Hematopoietic multipotent progenitor cell treated with erythropoietin and hydrocortisone succinate and interleukin-3 and kit ligand, for 17 days (in vitro differentiated cells): ENCODE measurements at regions not wholly inside any gene's neighbourhood (a gene's known extent, or its start where the extent isn't known, plus 50 kb on each side); places are given as distances from the start of the nearest gene placed in this dataset.

ENCODE experiments used
- DNase-seq: peaks from one replicate; pipeline ENCODE4 v3.0.0-alpha.2; 2015; ENCODE audit warnings: low spot score

DNA sequence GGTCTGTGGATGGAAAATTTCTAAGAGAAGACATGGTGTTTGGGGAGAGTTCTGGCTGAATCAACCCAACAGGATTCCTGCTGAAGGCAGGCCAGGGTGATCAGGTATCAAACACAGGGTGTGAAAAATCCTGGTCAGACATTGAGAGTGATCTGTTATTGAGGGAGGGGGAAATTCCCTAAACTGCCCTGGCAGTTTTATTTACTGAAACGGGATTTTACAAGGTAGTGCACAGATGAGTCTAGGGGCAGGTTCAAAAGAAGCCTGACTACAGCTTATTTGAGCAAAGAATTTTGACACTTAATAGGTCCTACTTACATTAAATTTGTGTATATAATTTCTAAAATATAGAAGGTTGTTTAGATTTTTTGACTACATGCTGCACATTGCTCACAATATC, 569.4 kb upstream of the RGS18 start:
- DNase-seq: no peak

DNA sequence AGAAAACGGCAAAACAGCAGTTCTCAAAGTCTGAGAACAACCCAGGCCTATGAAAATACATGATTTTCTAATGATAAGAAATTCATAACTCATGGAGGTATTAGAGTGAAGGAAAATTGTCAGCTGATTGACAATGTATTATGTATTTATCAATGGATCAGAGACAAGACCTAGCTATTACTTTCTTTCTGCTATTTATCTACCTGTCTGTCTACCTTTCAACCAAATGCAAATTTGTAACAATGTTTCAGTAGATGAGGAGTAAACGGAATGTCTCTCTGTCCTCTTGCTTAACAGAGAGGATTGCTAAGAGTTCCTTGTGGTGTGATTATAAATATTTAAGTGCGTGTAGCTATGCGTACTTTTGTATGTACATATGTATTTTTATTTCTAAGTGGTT, 568.7 kb upstream of the RGS18 start:
- DNase-seq: no peak

- DNase-seq: no peak
Measured at GRCh38 chr1:191590578-191590977, 567.7 kb upstream of the RGS18 start.

DNA sequence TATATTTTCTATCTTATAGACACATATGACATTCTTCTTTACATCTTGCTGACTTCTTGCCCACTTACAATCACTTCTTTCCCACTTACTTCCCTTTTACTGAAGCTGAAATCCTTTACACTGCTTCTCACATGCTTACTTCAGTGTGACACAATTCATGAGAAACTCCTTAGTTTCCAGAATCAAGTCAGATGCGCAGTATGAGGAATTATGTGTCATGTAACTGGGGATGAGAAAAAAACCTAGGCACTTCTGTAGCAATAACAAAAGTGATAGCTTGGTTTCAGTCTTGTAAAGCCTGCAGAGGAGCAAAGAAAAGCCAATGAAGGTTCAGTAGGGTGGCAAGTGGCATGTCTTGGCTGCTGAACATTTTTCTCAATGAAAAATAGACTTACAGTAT, 566.2 kb upstream of the RGS18 start:
- no peak for DNase-seq

DNA sequence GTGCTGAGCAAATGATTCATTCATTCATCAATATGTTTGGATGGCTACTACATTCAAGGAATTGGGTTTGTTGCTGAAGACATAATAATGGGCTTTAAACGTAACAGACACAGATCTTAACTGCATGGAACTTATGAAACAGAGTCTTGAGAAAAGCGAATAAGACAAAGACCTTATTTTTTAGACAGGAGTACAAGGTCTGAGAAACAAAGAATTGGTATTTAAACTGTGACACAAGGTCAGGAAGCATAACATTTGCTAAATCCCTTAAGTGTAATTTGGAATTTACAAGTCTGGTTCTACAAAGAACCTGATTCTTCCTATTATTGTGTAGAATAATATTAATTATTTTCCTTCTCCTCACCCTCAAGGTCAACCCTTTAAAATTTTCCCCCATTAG, 565.4 kb upstream of the RGS18 start:
- no peak for DNase-seq

GRCh38 chr1:191595170-191595569, 563.1 kb upstream of the RGS18 start:
- no peak for DNase-seq

GRCh38 chr1:191608367-191608766, 549.9 kb upstream of the RGS18 start:
- DNase-seq: no peak

DNA sequence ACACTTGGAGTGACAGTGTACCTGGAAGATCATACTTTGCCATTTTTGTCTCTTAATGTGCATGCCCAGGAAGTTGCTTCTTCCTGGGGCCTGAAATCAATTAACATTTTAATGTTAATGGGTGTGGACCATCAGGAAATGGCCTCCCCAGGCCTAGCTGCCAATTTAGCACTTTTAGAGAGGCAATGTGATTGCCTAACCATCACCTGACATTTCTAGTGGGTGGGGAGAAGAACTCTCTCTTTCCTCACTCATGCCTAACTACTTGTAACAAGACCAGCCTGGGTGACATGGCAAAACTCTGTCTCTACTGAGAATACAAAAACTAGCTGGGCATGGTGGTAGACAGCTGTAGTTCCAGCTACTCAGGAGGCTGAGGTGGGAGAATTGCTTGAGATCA, 549.0 kb upstream of the RGS18 start:
- no peak for DNase-seq

GRCh38 chr1:191615101-191615821, 543.0 kb upstream of the RGS18 start:
- DNase-seq: no peak

DNA sequence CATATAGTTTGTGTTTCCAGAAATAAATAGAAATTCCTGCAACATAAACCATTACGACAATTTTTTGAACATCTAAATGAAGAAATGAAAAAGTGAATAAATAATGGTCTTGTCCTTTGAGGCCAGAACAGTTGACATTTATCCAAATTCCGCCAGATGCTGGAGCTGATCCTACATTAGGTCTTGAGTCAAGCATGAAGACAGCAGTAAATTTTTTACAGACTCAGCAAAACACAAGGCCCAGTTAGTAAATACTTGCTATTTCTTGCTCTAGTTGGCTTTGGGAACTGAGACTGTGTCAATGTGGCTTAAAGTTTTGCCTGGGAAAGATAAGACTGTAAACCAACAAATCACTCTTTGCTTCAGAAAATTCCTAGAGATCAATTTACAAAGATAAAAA, 540.1 kb upstream of the RGS18 start:
- no peak for DNase-seq

GRCh38 chr1:191620883-191621282, 537.4 kb upstream of the RGS18 start:
- DNase-seq: no peak

DNA sequence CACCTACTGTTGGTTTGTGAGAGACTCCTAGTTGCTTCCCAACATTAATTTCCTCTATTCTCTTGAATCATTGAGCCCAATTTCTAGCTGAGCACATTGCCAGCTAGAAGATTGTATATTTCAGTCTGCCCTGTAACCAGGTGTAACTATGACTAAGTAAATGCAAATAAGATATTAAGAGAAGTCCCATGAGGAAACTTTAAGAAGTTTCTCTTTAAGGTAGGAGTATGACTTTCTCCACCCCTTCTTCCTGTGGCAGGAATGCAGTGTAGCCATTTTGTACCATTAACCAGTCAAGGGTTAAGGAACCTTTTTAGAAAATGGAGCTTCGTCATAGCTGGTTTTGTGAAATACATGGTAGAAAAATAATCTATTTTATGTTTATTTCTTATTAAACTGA, 534.2 kb upstream of the RGS18 start:
- DNase-seq: no peak

GRCh38 chr1:191629836-191630235, 528.4 kb upstream of the RGS18 start:
- no peak for DNase-seq

DNA sequence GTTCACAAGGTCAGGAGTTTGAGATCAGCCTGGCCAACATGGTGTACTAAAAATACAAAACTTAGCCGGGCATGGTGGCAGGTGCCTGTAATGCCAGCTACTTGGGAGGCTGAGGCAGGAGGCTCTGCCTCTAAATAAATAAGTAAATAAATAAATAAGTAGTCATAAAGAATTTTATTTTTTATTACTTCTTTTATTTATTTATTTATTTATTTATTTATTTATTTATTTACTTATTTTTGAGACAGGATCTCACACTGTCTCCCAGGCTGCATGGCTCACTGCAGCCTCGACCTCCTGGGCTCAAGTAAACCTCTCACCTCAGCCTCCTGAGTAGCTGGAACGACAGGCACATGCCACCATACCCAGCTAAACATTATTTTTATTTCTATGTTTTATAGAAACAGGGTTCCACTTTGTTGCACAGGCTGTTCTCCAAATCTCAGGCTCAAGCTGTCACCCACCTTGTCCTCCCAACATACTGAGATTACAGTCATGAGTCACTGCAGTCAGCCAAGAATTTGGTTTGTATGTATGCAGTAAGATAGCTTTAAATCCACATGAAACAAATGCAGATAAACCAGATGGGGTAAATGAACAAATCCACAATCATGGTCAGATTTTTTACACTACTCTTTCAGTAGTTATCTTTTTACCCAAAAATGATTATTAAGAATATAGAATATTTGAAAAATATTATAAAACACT, 523.3 kb upstream of the RGS18 start:
- DNase-seq: no peak

GRCh38 chr1:191636345-191636744, 521.9 kb upstream of the RGS18 start:
- DNase-seq: no peak

DNA sequence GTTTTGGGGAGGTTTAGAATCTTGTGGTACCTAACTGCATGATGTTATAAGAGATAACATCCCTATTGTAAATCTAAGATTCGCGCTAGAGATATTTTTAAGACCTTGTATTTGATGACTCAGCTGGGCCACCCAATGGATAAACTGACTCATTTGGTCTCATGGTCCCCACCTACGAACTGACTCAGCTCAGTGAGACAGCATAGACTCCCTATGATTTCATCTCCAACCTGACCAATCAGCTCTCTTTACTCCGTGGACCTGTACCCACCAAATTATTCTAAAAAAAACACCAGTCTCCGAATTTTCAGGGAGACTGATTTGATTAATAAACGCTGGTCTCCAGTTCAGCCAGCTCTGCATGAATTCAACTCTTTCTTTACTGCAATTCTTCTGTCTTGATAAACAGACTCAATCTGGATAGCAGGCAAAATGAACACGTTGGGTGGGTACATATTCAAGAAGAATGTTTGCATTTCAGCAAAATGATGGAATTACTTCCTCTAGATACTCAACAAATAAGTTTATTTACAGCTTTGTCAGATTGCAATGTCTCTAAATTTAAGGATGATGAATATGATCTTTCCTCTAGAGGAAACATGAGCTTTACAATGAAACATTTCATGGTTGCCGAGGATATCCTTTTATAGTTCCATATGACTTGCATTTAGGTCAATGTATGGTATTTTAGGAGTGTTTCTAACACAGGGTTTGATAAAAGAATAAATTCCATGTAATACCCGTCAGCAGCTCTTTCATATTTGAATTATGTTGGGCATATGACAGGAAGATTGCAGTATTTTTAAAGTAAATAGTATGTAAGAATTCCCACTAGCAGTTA, 516.6 kb upstream of the RGS18 start:
- no peak for DNase-seq

DNA sequence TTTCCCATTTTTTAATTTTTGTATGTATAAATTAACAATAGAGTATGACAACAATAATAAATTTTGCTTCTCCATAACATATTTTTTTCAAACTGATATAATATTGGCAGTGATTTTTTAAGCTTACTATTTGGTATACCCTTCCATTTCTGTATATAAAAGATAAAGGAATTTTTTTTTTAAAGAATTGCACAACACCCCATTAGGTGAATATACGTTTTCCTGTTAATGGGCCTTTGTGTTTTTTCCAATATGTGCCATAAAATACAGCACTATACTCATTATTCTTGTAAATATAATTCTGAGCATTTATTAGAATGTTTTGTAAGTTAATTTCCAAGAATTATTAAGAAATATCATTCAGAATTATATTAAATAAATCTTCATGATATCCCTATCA, 515.2 kb upstream of the RGS18 start:
- no peak for DNase-seq

DNA sequence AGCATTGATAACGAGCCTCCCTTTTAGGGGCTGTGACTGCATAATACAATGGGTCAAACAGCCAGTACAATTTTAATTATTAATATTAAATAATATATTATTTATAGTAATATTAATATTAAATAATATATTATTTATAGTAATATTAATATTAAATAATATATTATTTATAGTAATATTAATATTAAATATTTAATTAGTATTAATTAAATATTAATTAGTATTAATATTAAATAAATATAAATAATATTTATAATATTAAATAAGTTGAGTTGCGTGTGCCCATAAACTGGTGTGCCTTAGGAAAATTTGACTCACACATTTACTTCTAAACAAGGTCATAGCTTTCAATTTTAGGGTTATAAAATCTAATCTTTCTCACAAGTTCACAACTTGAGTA, 509.3 kb upstream of the RGS18 start:
- DNase-seq: no peak

GRCh38 chr1:191662051-191662450, 496.2 kb upstream of the RGS18 start:
- DNase-seq: no peak

DNA sequence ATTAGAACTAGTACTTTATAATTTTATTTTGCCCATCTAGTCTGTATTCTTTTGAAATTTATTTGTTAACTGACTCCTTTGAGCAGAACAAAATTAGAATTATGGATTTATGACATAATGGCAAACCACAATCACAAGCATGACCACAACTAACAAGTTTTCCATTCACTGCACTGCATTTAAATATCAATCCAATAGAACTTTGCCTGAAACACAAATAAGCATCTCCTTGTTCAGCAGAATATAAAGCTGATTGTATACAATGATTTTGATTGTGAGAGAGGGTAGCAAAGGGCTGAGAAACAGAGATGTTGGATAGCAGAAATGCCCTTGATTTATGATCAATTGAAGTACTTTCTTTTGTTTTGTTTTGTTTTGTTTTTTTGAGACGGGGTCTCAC, 495.5 kb upstream of the RGS18 start:
- no peak for DNase-seq

- no peak for DNase-seq
Measured at GRCh38 chr1:191668525-191668924, 489.7 kb upstream of the RGS18 start.

- DNase-seq: no peak
Measured at GRCh38 chr1:191669629-191670028, 488.6 kb upstream of the RGS18 start.

GRCh38 chr1:191671236-191671635, 487.0 kb upstream of the RGS18 start:
- no peak for DNase-seq
